ENCODE measurements at regions not wholly inside any gene's neighbourhood (a gene's known extent, or its start where the extent isn't known, plus 50 kb on each side); places are given as distances from the start of the nearest gene placed in this dataset.

GRCh38 chr5:167969998-167970397 is 321.4 kb upstream of the WWC1 start:
- no peak for DNase-seq (ENCODE audit: low spot score)

DNA sequence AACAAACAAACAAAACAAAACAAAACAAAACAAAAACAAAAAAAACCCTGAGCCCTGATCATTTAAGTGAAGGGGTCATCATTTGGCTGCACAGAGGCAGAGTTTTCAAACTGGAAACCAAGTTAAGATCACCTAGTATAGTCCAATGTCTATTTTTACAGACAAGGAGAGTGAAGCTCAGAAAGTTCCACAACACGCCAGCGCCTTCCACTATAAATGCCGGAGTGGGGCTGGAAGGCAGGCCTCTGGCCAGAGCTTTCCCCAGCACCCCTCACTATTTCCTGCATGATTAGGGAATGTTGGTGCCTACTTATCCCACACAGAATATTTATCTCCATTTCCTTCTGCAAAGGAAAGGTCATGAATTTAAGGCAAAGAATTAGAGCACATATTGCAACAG is 319.7 kb upstream of the WWC1 start:
- no peak for DNase-seq (ENCODE audit: low spot score)

GRCh38 chr5:167973126-167973525 is 318.3 kb upstream of the WWC1 start:
- no peak for DNase-seq (ENCODE audit: low spot score)

GRCh38 chr5:167984951-167985350 is 306.5 kb upstream of the WWC1 start:
- DNase-seq (ENCODE audit: low spot score), result no peak

DNA sequence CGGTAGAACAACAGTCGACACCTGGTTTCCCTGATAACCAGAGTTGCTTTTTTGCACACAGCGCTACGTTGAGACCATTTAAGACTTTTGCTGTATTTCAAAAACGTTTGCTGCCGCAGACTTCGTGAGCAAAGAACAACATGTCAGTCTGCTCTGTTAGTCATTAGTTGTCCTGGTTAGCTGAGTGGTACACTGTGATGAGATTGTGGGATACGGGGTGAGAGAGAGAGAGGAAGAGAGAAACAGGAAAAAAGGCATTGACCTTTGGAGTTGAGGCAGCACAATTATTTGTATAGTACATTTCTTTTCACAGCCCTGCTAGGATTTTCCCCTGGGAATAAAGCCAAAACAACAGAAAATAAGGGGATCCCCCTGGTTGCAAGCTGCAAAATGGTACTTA is 306.1 kb upstream of the WWC1 start:
- no peak for DNase-seq (ENCODE audit: low spot score)

DNA sequence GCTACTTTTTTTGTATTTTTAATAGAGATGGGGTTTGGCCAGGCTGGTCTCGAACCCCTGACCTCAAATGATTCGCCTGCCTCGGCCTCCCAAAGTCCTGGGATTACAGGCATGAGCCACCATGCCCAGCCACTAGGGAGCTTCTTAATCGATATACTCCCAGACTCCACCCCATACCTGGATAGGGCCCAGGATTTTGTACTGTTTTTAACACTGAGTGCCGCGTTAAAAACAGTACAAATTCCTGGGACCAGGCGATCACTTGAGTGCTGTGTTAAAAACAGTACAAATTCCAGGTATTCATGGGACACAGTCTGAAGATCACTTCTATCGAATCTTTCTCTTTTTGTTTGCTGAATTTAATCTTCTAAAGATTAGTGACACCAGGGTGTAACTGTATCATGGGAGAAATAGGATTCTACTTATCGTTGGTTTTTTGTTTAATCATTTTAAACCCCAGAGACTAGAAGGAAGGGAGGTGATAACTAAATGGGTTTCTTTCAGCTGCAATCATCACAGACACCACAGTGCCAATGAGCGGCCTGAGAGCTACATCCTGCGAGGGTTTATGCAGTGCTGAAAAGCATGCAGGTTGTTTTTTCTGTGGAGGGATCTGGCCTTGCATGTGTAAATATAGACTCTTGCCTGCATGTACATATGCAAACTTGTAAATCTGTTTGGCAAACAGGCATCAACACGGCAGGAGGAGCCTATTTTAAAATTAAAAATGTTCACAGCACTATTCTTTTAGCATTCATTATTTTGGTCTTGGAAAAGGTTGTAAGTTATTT is 303.8 kb upstream of the WWC1 start:
- DNase-seq (ENCODE audit: low spot score), result no peak

GRCh38 chr5:167992868-167993267 is 298.6 kb upstream of the WWC1 start:
- no peak for DNase-seq (ENCODE audit: low spot score)

DNA sequence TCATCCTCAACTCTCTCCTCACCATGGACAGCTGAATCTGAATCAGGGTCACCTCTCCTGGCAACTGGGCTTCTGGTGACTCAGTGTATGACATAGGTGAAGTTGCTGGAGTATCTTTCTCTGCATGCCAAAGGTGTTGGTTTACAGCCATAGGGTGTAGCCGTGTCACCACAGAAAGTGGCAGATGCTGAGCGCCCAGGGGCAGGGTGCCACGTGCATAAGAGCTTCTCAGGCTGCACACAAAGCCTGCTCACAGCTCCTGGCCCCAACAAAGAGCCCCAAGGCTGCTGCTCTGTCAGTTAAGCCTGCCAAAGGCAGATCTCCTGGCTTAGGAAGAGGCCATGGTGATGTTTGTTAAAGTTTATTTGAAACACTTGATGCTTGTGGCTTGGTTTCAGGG is 297.7 kb upstream of the WWC1 start:
- DNase-seq (ENCODE audit: low spot score), result no peak

DNA sequence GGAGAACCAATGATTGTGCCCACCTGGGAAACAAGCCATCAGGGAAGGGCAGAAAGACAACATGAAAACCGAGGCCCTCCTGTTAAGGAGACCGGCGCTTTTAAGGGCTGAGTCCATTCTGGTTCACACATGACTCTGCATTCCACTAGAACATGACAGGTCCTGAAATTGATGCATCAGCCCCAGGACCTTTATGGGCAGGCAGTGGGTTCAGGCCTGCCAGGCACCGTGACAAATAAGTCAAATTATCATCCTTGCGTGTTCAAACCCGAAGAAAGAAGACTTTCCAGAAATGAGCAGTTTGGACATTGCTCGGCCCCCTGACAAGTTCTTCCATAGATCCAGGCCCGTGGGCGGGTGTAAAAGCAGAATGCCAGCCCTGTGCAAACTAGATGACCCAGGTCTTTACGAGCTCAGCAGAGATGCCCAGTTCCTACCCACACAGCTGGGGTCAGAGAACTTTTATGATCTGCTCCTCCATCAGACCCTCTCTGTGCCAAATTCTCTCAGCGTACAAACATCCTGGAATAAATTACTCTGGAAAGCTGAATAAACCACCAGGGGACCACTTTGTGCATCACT is 295.5 kb upstream of the WWC1 start:
- DNase-seq (ENCODE audit: low spot score), result no peak

- no peak for DNase-seq (ENCODE audit: low spot score)
Measured at GRCh38 chr5:167998148-167998767, 293.2 kb upstream of the WWC1 start.

DNA sequence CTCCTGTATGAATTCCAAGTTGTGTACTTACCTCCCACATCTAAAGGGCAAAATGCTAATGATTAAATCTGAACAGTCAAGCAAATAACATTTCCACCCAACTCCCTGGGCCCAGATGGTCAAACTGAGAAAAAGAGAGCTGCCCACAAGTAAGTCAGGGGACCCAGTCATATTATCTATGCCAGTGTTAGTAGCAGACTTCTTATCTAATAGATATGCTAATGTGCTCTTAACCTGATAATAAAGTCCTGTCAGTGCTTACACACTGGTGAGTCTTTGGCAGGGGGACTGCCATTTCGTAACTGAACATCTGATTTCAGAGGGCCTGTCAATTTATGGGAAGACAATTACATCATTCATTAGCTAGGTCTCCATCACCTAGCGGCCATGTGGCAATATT is 292.3 kb upstream of the WWC1 start:
- DNase-seq (ENCODE audit: low spot score), result no peak

DNA sequence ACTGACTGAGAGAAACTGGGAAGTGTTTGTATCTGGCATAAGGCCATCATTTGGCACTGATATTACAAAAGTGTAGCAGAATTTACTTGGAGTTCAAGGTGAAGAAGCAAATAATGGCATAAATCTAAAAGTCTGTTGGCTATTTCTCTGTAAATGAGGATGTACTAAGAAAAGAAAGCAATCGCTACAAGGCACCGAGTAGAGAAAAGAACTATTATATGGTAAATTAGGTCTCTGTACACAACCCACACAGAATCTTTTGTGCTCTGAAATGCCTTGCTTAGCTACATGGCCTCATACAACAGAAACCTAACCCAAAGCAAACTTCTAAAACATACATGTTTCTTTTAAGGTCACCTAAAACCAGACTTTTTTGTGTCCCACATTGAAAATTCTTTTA is 290.1 kb upstream of the WWC1 start:
- DNase-seq (ENCODE audit: low spot score), result no peak

- no peak for DNase-seq (ENCODE audit: low spot score)
Measured at GRCh38 chr5:168002116-168002515, 289.3 kb upstream of the WWC1 start.

DNA sequence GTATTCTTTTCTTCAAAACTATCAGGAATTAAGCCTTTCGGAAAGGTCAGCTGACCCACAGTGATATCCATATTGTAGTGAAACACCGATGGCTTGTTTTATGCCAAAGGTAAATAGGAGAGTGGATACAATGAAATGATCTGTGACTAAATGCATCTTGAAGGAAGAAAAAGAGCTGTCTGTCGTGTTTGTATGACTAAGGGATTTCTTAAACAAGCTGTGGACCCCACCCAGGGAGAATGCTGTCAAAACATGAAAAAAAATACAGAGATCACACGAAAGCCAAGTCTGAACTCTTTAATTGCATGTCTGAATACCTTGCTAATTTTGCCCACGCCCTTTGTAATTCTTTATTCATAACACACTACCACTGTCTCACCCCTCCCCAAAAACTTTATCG is 286.4 kb upstream of the WWC1 start:
- DNase-seq (ENCODE audit: low spot score), result no peak

GRCh38 chr5:168005936-168006335 is 285.5 kb upstream of the WWC1 start:
- DNase-seq (ENCODE audit: low spot score), result no peak

- no peak for DNase-seq (ENCODE audit: low spot score)
Measured at GRCh38 chr5:168006456-168007130, 284.9 kb upstream of the WWC1 start.

DNA sequence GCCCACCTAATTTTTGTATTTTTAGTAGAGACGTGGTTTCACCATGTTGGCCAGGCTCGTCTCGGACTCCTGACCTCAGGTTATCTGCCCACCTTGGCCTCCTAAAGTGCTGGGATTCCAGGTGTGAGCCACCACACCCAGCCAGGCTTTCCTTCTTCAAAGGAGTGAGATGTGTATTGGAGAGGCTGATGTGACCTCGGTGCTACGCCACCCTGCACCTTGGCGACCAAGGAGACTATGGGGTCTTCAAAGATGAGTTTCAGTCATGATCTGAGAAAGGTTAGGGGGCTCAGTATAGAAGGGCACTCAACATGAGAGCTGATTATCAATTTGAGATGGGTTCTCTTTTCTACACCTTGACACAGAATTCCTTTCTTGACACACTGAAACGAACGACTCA is 284.2 kb upstream of the WWC1 start:
- no peak for DNase-seq (ENCODE audit: low spot score)

DNA sequence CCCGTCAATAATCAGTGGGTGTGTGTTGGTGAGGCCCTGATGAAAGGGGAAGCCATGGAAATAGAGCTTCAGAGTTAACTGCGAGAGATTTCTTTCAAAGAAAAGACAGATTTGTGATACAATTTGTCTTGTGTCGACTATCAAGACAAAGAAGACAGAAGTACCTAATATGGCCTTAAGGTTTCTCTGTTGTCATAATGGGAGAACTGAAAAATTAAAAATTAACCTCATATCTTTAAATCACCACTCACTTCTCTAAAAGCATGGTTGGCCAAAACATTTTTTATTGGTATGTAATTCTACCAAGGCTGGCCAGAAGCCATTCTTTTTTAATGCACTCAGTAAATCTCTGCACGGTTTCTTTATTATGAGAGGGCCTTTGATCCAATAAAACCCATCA is 282.9 kb upstream of the WWC1 start:
- DNase-seq (ENCODE audit: low spot score), result no peak

- no peak for DNase-seq (ENCODE audit: low spot score)
Measured at GRCh38 chr5:168011096-168011495, 280.3 kb upstream of the WWC1 start.

- no peak for DNase-seq (ENCODE audit: low spot score)
Measured at GRCh38 chr5:168012006-168012405, 279.4 kb upstream of the WWC1 start.

GRCh38 chr5:168013546-168013945 is 277.9 kb upstream of the WWC1 start:
- no peak for DNase-seq (ENCODE audit: low spot score)

- no peak for DNase-seq (ENCODE audit: low spot score)
Measured at GRCh38 chr5:168014433-168015123, 276.9 kb upstream of the WWC1 start.
